ENCODE measurements at regions not wholly inside any gene's neighbourhood (a gene's known extent, or its start where the extent isn't known, plus 50 kb on each side); places are given as distances from the start of the nearest gene placed in this dataset.

DNA sequence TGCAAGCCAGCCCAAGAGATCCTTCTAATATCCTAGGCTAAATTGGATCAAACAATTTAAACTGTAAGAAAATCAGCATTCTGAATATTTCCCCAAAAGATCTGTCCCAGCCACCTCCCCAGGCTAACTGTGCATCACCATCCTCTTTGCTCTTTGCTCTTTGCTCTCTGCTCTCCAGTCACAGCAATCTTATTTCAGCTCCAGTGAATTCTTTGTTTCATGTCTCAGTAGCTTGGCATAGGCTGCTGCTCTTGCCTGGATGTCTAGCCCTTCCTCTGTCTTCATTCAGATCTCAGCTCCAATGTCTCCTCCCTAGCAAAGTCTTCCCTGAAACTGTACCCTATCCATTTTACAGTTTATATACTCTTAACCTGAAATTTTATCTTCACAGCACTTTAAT lies 399.8 kb upstream of the USP15 start:
- TF ChIP-seq, protein P1, sequence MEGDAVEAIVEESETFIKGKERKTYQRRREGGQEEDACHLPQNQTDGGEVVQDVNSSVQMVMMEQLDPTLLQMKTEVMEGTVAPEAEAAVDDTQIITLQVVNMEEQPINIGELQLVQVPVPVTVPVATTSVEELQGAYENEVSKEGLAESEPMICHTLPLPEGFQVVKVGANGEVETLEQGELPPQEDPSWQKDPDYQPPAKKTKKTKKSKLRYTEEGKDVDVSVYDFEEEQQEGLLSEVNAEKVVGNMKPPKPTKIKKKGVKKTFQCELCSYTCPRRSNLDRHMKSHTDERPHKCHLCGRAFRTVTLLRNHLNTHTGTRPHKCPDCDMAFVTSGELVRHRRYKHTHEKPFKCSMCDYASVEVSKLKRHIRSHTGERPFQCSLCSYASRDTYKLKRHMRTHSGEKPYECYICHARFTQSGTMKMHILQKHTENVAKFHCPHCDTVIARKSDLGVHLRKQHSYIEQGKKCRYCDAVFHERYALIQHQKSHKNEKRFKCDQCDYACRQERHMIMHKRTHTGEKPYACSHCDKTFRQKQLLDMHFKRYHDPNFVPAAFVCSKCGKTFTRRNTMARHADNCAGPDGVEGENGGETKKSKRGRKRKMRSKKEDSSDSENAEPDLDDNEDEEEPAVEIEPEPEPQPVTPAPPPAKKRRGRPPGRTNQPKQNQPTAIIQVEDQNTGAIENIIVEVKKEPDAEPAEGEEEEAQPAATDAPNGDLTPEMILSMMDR (conservative IDR thresholded peaks at IDR 0.05; ENCODE audit: low read length) = no peak
- no peak for TF ChIP-seq EZH2phosphoT487 (IDR thresholded peaks at IDR 0.05; ENCODE audit: borderline replicate concordance, low read depth, low read length)

All from OCI-LY7 (cell line).